Calu3 (cell line): ENCODE measurements at regions not wholly inside any gene's neighbourhood (a gene's known extent, or its start where the extent isn't known, plus 50 kb on each side); places are given as distances from the start of the nearest gene placed in this dataset.

ENCODE experiments used
- BruUV-seq: library from RNA; stranded (reverse); fragments of 400-500 nt; replicated peaks from 2 replicates; lab custom pipeline; 2021; lab: Mats Ljungman, UMichigan
- CTCF ChIA-PET: fragments of 300-600 bp; sonication (Branson Sonifier 250); formaldehyde crosslinking; loops from one replicate; lab custom pipeline; 2022; ENCODE audit warnings: antibody characterized with exemption; lab: Charles Lee
- DNase-seq: peaks from one replicate; pipeline ENCODE4 v3.0.0; 2022
- H3K27ac Mint-ChIP-seq: one replicate; pipeline ENCODE4 v1.8.0; 2022; ENCODE audit warnings: mixed read lengths; ENCODE audit not compliant: unreplicated experiment
- H3K27me3 Mint-ChIP-seq: one replicate; pipeline ENCODE4 v1.8.0; 2022; ENCODE audit warnings: mixed read lengths; ENCODE audit not compliant: unreplicated experiment
- H3K36me3 Mint-ChIP-seq: one replicate; pipeline ENCODE4 v1.8.0; 2022; ENCODE audit warnings: mild to moderate bottlenecking, moderate library complexity, mixed read lengths; ENCODE audit not compliant: insufficient read depth, unreplicated experiment
- H3K4me1 Mint-ChIP-seq: one replicate; pipeline ENCODE4 v1.8.0; 2022; ENCODE audit warnings: mild to moderate bottlenecking, low read depth, mixed read lengths; ENCODE audit not compliant: unreplicated experiment
- H3K4me3 Mint-ChIP-seq: one replicate; pipeline ENCODE4 v1.8.0; 2022; ENCODE audit warnings: mild to moderate bottlenecking, low read depth, moderate library complexity, mixed read lengths; ENCODE audit not compliant: unreplicated experiment
- H3K9me3 Mint-ChIP-seq: one replicate; pipeline ENCODE4 v1.8.0; 2022; ENCODE audit warnings: low read depth, mixed read lengths; ENCODE audit not compliant: unreplicated experiment
- intact Hi-C: fragments of 100-400 bp; cut with micrococcal nuclease; formaldehyde crosslinking; loops from one replicate; pipeline ENCODE4 v1.10.0; 2022; ENCODE audit not compliant: unreplicated experiment
- TF ChIP-seq, protein P1 (sequence below): fragments of 200-600 bp; IDR thresholded peaks from one replicate; pipeline ENCODE4 v1.8.0; 2022; ENCODE audit warnings: antibody characterized with exemption; ENCODE audit not compliant: unreplicated experiment

DNA sequence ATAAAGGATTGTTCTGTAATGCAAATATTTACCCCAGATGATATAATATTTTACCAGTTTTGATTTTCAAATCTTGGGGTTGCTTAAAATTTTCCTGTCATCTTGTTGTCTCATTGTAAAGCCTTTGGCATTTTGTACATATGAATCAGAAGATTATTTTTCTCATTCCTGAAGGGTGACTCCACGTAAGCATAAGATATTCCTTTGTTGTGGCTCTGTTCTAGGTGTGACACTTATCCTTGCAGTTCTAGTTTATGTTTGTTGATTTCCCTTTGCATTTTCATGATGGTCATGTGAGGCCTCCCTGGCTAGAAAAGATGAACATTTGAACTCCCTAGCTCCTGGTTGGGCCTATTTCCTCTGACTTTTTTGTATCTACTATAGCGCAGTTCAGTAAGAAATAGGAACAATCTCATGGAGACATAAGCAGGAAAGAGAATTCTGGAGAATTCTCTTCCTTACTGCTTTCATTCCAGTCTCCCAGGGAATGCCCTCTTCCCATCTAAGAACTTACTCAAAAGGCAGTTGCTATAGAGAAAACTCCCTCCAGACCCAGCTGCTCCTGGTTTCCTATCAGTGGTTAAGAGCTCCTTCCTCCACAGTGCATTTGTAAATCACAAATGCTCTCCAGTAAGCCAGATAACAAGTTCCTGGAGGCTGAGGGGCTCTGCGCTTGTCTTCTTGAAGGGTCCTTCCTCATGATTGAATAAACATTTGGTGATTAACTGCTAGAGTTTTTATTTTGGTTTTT is 124.7 kb downstream of the WNT5A start:
- no peaks in the 10 kb centered on the region for H3K36me3 Mint-ChIP-seq
- intact Hi-C loops, result no loop called here

GRCh38 chr3:55357796-55358195 is 129.3 kb downstream of the WNT5A start:
- no peak overlapping the region for H3K27ac Mint-ChIP-seq
- H3K36me3 Mint-ChIP-seq, result no peaks in the 10 kb centered on the region
- H3K4me3 Mint-ChIP-seq, result no peak overlapping the region
- intact Hi-C loops, result no loop called here
- TF ChIP-seq, protein P1, sequence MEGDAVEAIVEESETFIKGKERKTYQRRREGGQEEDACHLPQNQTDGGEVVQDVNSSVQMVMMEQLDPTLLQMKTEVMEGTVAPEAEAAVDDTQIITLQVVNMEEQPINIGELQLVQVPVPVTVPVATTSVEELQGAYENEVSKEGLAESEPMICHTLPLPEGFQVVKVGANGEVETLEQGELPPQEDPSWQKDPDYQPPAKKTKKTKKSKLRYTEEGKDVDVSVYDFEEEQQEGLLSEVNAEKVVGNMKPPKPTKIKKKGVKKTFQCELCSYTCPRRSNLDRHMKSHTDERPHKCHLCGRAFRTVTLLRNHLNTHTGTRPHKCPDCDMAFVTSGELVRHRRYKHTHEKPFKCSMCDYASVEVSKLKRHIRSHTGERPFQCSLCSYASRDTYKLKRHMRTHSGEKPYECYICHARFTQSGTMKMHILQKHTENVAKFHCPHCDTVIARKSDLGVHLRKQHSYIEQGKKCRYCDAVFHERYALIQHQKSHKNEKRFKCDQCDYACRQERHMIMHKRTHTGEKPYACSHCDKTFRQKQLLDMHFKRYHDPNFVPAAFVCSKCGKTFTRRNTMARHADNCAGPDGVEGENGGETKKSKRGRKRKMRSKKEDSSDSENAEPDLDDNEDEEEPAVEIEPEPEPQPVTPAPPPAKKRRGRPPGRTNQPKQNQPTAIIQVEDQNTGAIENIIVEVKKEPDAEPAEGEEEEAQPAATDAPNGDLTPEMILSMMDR, result no peak
- no peaks in the 10 kb centered on the region for H3K4me1 Mint-ChIP-seq
- peaks cover 8% of the 10 kb centered on the region for H3K9me3 Mint-ChIP-seq
- no TSS peak for BruUV-seq
- no peak for DNase-seq
- CTCF ChIA-PET, result no interaction called here
- no peaks in the 10 kb centered on the region for H3K27me3 Mint-ChIP-seq

More for the DNA sequence above, 124.7 kb downstream of the WNT5A start:
- CTCF ChIA-PET, result no interaction called here
- no TSS peak for BruUV-seq
- no peak overlapping the region for H3K27ac Mint-ChIP-seq
- H3K4me3 Mint-ChIP-seq, result no peak overlapping the region
- H3K27me3 Mint-ChIP-seq, result no peaks in the 10 kb centered on the region
- DNase-seq, result no peak
- H3K4me1 Mint-ChIP-seq, result no peaks in the 10 kb centered on the region
- H3K9me3 Mint-ChIP-seq, result peaks cover 8% of the 10 kb centered on the region
- TF ChIP-seq, protein P1, result no peak

- no peaks in the 10 kb centered on the region for H3K27me3 Mint-ChIP-seq
- H3K27ac Mint-ChIP-seq, result no peak overlapping the region
- TF ChIP-seq, protein P1, result no peak
- no peaks in the 10 kb centered on the region for H3K4me1 Mint-ChIP-seq
- H3K4me3 Mint-ChIP-seq, result no peak overlapping the region
- CTCF ChIA-PET, result no interaction called here
- intact Hi-C loops, result no loop called here
- peaks cover 16% of the 10 kb centered on the region for H3K9me3 Mint-ChIP-seq
- DNase-seq, result no peak
- no TSS peak for BruUV-seq
- no peaks in the 10 kb centered on the region for H3K36me3 Mint-ChIP-seq
These were observed 134.4 kb downstream of the WNT5A start for GRCh38 chr3:55352668-55353067.

GRCh38 chr3:55349851-55350250 is 137.3 kb downstream of the WNT5A start:
- TF ChIP-seq, protein P1, result no peak
- no peak for DNase-seq
- peaks cover 13% of the 10 kb centered on the region for H3K9me3 Mint-ChIP-seq
- H3K4me1 Mint-ChIP-seq, result no peaks in the 10 kb centered on the region
- H3K4me3 Mint-ChIP-seq, result no peak overlapping the region
- CTCF ChIA-PET, result interaction anchor here (0.6 kb wide), 1 partner anchor 118 kb away, joined by 3 read pairs; no protein-coding TSS in a partner anchor
- H3K27ac Mint-ChIP-seq, result no peak overlapping the region
- H3K36me3 Mint-ChIP-seq, result no peaks in the 10 kb centered on the region
- H3K27me3 Mint-ChIP-seq, result no peaks in the 10 kb centered on the region
- BruUV-seq, result no TSS peak
- intact Hi-C loops, result no loop called here
